Kidney glomerular epithelial cell (primary cell): ENCODE measurements at regions not wholly inside any gene's neighbourhood (a gene's known extent, or its start where the extent isn't known, plus 50 kb on each side); places are given as distances from the start of the nearest gene placed in this dataset.
"Not testable (repeated sequence)": the region's sequence is repeated elsewhere in the genome, so short reads cannot be mapped to it uniquely, and the experiment has no call there.

Source experiments
- DNase-seq: peaks from one replicate; lab custom pipeline; 2025; lab: John Stamatoyannopoulos, UW

DNA sequence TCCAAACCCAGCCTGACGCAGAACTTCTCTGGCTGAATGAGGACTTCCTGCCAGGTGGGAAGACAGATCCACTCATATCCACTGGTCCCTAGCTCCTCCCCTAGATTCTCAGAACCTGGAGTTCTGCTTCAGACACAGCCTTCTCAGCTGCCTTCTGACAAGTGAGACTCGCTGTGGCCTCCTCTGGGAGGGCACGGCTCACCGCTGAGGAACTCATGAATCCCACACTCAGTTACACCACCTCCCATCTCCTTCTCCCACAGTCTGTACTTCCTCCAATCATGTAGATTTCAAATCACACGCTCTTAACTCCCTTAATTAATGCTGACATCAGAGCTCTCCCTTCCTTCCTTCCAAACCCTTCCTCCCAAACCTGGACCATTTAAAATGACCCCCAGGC is 86.4 kb upstream of the TMEM45B start:
- DNase-seq, result no peak

DNA sequence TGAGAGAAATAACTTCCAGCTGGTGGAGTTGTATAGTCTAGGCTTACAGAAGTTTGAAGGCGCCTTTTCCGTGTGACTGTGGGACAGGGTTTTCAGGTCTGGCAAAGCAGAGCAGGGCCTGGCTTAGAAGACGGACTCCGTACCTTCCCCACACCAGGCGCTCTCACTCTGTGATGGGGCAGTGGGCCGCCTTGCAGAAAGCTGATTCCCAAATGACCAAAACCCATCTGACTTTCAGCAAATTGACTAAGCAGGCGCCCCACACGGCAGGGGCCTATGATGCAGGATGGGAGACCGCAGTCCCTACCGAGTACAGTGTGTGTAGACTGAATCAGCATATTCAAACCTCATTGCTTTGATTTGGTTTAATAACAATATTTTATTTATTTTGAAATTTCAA is 85.8 kb upstream of the TMEM45B start:
- no peak for DNase-seq

DNA sequence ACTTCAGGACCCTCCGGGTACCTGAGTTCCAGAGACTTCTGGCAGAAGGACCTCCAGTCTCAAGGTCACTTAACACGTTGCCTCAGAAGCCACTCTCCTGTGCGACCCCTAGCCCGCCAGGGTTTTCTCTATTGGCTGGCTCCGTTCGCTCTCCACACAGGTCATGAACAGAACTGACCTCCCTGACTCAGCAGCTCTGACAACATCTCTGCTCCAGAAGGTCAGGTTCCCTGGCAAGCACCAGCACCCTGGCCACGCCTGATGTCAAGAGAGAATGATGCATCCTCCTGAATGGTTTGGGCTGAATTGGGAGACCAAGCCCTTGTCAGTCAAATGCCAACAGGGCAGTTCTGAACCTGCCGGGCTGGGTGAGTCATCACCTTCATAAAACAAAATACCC is 84.3 kb upstream of the TMEM45B start:
- DNase-seq, result no peak

GRCh38 chr11:129732941-129733340 is 82.7 kb upstream of the TMEM45B start:
- no peak for DNase-seq

- DNase-seq, result no peak
Measured at GRCh38 chr11:129733384-129733783, 82.3 kb upstream of the TMEM45B start.

DNA sequence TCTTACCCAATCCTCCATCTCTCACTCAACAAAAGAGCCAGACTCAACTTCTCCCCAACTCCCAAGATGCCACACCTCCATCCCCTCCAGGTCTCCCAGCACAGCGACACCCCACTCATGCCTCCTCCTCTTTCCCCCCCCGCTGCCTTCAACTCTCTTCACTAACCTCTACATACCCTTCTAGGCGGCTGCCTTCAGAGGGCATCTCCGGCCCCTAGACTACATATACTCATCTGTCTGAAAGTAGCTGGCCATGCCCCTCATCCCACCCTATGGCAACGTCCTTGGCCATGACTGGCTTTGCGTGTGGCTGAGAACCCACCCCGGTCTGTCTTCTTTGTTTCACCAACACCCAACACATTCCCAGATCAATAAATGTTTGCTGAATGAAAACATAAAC is 81.7 kb upstream of the TMEM45B start:
- DNase-seq, result no peak

DNA sequence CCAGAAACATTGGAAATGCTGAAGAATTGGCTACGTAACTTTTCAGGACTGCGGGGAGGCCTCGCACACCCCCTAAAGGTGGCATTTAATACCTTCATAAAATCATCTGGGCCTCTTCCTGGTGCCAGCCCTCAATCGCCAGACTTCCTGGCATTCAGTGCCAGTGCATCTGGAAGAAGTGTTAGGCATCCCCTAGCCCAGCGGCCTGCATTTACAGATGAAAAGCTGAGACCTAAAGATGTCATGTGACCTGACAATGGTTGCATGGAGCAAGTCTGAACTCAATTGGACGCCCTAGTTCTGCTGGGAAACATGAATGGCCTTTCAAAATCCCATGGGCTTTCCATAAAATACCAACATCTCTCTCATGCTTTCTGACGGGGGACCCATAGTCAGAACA is 81.0 kb upstream of the TMEM45B start:
- DNase-seq, result no peak

- DNase-seq, result peak; percentile 43
Measured at GRCh38 chr11:129737831-129738230, 77.8 kb upstream of the TMEM45B start.

DNA sequence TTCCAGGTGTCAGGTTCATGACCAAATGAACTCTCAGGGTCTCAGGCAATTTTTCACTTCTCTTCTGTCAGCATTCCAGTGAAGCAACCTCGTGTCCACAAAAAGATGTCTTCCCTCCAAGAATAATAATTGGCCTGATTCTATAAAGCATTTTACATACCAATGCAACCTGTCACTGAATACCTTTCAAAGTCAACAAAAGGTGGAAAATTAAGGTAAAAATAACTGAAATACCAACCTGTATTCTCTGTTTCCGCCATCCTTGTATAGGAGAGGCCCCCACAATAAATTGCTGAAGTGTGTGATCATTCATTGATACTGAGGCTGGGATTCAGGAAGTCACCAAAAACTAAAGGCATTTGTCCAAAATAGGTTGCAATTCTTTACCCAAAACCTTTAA is 77.4 kb upstream of the TMEM45B start:
- DNase-seq, result peak; percentile 62

DNA sequence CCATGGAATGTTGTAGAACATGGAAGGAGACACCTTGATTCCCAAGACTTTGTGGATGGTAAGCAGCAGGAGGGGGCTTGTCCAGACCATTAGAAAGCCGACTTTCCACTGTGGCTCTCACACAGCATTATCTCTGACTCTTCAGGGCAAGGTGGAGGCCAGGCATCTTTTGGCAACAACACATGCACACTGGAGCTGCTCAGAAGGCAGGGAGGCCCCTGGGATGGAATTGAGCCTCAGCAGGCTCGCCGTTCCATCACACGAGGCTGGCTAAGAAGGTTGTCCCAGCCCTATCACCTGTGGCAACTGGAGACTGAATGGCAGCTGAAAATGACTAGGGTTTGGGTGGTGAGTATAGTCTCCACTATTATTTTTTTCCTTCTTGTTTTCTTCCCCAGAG is 76.3 kb upstream of the TMEM45B start:
- DNase-seq, result no peak

DNA sequence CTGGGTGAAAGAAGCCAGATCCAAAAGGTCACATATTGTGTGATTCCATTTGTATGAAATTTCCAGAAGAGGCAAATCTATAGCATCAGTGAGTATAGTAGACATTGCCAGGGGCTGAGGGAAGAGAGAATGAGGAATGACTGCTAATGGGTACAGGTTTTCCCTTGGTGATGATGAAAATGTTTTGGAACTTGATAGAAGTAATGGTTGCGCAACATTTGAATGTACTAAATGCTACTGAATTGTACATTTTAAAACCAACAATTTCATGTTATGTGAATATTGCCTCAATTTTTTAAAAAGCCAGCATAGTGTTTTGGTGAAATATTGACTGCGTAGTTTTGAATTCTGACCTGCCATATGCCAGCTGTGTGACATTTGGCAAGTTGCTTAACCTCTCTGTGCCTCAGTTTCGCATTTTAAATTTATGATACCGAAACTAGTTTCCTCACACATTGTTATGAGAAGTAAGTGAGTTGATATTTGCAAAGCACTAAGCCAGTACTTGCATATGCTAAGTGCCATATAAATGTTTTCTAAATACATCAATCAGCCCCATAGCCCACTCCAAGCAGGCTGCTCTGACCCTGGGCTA is 75.4 kb upstream of the TMEM45B start:
- DNase-seq, result no peak

DNA sequence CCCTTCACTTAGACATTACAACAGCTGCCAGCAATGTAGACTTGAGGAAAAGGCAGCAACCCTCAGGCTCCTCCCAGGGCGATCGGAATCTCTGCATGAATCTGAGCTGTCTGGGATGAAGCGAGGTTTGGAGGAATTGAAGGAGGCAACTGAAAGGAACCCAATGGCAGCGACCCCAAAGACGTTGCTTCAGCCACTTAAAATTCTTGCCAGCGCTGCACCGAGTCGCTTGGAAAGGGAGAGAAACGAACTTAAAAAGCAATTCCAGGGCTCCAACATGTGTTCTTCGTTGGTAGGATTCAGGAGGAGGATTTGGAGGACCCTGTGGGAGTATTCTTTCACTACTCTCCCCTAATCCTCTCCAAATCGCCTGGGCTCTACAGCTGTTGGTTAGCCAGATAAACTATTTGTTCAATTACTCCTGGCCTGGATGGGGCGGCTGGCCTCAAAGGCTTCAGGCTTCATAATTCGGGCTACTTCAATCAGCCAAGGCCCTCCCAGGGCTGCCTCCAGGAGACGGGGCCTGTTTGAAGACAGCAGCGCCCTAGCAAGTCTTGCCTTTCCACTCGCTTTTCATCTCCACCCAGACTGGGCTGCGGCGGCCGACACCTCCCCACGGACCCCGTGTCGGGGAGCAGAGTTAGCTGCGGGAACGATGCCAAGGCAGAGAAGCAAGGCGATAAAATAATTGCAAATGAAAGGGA is 72.4 kb upstream of the TMEM45B start:
- no peak for DNase-seq

DNA sequence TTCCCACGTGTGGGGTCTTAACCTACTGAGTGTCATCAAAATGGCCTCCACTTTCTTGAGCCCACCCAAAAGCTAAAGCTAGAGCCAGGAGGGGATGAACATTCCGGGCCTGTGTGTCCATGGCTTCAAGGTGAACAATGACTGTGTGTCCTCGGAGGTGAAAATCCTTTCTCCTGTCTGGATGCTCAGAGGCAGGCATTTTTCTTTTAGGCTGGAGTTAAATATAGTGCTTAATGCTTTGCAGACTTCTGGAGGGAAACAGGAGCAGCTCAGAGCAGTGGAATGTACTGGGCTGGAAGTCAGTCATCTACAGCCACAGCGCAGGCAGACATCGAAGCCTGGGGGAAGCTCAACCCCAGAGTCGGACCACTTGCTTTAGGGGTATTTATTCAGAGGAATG is 68.6 kb upstream of the TMEM45B start:
- DNase-seq, result no peak

DNA sequence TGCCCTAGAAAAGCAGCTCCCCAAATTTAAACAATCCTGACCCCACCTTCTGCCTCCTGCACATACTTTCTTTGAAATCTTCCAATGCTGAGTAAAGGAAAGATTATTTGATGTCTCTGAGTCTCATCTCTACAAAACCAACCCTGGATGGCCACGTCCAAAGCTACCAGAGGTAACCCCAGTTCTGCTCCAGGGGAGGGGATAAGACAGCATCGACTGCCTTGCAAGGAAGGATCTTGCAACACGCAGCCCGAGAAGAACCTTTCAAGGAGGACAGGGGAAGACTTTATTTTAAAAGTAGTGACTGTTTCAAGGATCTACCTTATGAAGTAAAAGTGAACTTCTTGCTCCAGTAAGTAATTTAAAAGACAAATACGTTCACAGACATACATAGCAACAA is 66.5 kb upstream of the TMEM45B start:
- DNase-seq, result no peak

DNA sequence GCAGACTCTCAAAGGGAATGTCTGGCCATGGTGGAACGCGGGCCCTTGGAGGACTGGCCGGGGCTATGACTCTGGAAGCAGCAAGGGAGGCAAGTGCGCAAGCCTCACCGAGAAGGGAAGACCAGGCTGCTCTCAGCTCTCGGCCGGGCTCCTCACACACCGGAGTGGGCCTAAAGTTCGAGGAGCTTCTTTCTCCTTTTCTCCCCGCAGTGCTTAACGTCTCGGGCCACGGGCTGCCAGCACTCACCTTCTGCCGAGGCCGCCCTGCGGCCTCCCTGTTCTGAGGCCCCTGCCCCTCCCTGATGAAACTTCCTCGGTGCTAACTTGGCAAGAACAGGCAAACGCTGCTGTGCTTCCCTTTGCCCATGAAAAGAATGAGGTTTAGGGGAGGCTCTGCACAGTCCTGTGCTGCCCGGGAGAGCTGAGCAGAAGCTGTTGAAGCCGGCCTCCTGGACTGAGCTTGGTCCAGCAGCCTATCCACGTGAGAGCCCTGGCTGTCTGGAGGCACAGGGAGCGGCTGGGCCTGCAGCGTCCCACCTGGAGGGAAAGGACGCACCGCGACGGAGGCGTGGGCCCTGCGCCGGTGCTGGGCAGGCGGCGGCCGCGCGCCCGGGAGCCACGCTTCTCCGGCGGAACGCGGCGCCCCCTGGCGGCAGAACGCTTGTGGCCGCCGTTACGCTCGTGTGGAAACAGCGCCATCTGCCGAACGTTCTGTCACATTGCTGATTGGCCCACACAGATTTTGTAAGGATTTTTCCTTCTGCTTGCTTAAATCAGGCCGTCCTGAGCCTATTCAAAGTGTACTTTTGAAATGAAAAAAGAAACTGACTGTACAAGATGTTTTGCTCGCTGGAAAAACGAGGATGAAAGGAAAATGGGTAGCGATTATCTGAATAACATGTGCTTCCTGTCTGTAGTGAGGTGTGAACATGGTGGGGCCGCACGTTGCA is 65.0 kb upstream of the TMEM45B start:
- peak; percentile 38 for DNase-seq

DNA sequence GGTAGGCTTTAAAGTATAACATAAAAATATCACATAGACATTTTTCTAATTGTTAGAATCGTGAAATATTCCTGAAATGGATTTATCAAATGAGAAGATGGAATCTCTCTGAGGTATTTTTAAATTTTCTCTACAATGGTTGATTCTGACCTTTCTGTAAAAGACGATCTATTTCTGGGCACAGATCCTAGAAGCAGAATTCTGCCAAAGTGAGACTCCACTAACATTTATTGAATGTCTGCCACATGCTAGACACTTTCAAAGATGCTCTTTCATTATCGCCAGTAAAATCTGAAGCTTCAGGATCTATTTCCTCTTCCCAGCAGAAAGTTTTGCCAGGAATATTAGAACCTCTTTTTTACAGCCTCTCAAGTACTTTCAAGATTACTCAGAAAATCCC is 64.1 kb upstream of the TMEM45B start:
- no peak for DNase-seq

- not testable (repeated sequence) for DNase-seq
Measured at GRCh38 chr11:129763569-129763968, 52.1 kb upstream of the TMEM45B start.

GRCh38 chr11:129764204-129764603 is 51.4 kb upstream of the TMEM45B start:
- DNase-seq, result not testable (repeated sequence)
